ENCODE measurements at regions not wholly inside any gene's neighbourhood (a gene's known extent, or its start where the extent isn't known, plus 50 kb on each side); places are given as distances from the start of the nearest gene placed in this dataset.

- Histone ChIP-seq H3K79me2 (ENCODE audit: control insufficient read depth, insufficient read depth, low read length) (no peaks in the 10 kb centered on the region), H3K36me3 (ENCODE audit: control insufficient read depth in 2 of 2, extremely low read depth in 1 of 2, insufficient read depth in 2 of 2, low read length in 2 of 2) (no peaks in the 10 kb centered on the region), H4K20me1 (ENCODE audit: control insufficient read depth, extremely low read depth, insufficient read depth, low read length) (no peaks in the 10 kb centered on the region), H3K4me1 (ENCODE audit: control insufficient read depth, extremely low read depth, insufficient read depth, low read length) (peaks cover 14% of the 10 kb centered on the region), H3K4me3 (ENCODE audit: control insufficient read depth in 2 of 3, extremely low read depth in 1 of 3, insufficient read depth in 2 of 3, low read depth in 1 of 3, low read length in 3 of 3) (no peak overlapping the region), H3K27ac (ENCODE audit: control insufficient read depth, insufficient read depth, low read length) (no peak overlapping the region), H3K27me3 (ENCODE audit: control insufficient read depth, extremely low read depth, insufficient read depth, low read length) (no peaks in the 10 kb centered on the region), H2AFZ (ENCODE audit: control insufficient read depth, low read length) (no peak overlapping the region), H3K9me1 (ENCODE audit: control insufficient read depth, extremely low read depth, insufficient read depth, low read length) (no peaks in the 10 kb centered on the region), H3K9ac (ENCODE audit: control insufficient read depth, extremely low read depth, insufficient read depth, low read length) (no peak overlapping the region), H3K9me3 (ENCODE audit: control insufficient read depth, low read depth, low read length) (no peaks in the 10 kb centered on the region), H3K4me2 (ENCODE audit: control insufficient read depth, extremely low read depth, insufficient read depth, low read depth, low read length) (no peak overlapping the region)
- dilution Hi-C loops (cut with MboI; ENCODE audit: extremely low pct_ligation_motif_present, low sequenced_read_pairs) = no loop called here
- TF ChIP-seq EZH2 (IDR thresholded peaks at IDR 0.05; ENCODE audit: low read length) (no peak), CTCF (optimal IDR thresholded peaks at IDR 0.05 in 1 of 3, IDR thresholded peaks at IDR 0.05 in 1 of 3, conservative IDR thresholded peaks at IDR 0.05 in 1 of 3; ENCODE audit: extremely low read depth in 1 of 3, insufficient read depth in 2 of 3, low read length in 3 of 3) (no peak)
- DNase-seq (ENCODE audit: low read depth, low spot score) (no peak), FAIRE-seq (no peak)
These were observed 50.1 kb upstream of the ASAP2 start for GRCh38 chr2:9156483-9156882.

- H3K4me3 ChIP-seq (ENCODE audit: control insufficient read depth in 2 of 3, extremely low read depth in 1 of 3, insufficient read depth in 2 of 3, low read depth in 1 of 3, low read length in 3 of 3) = no peak overlapping the region
- no peak overlapping the region for H2AFZ ChIP-seq (ENCODE audit: control insufficient read depth, low read length)
- no peak for DNase-seq (ENCODE audit: low read depth, low spot score)
- dilution Hi-C loops (cut with MboI; ENCODE audit: extremely low pct_ligation_motif_present, low sequenced_read_pairs) = no loop called here
- H3K9me3 ChIP-seq (ENCODE audit: control insufficient read depth, low read depth, low read length) = no peaks in the 10 kb centered on the region
- no peak for FAIRE-seq
- no peak overlapping the region for H3K4me2 ChIP-seq (ENCODE audit: control insufficient read depth, extremely low read depth, insufficient read depth, low read depth, low read length)
- H4K20me1 ChIP-seq (ENCODE audit: control insufficient read depth, extremely low read depth, insufficient read depth, low read length) = no peaks in the 10 kb centered on the region
- H3K9ac ChIP-seq (ENCODE audit: control insufficient read depth, extremely low read depth, insufficient read depth, low read length) = no peak overlapping the region
- no peak overlapping the region for H3K27ac ChIP-seq (ENCODE audit: control insufficient read depth, insufficient read depth, low read length)
- no peaks in the 10 kb centered on the region for H3K27me3 ChIP-seq (ENCODE audit: control insufficient read depth, extremely low read depth, insufficient read depth, low read length)
- no peaks in the 10 kb centered on the region for H3K9me1 ChIP-seq (ENCODE audit: control insufficient read depth, extremely low read depth, insufficient read depth, low read length)
- H3K4me1 ChIP-seq (ENCODE audit: control insufficient read depth, extremely low read depth, insufficient read depth, low read length) = peaks cover 10% of the 10 kb centered on the region
- H3K79me2 ChIP-seq (ENCODE audit: control insufficient read depth, insufficient read depth, low read length) = no peaks in the 10 kb centered on the region
- H3K36me3 ChIP-seq (ENCODE audit: control insufficient read depth in 2 of 2, extremely low read depth in 1 of 2, insufficient read depth in 2 of 2, low read length in 2 of 2) = no peaks in the 10 kb centered on the region
- TF ChIP-seq EZH2 (IDR thresholded peaks at IDR 0.05; ENCODE audit: low read length) (no peak), CTCF (optimal IDR thresholded peaks at IDR 0.05 in 1 of 3, IDR thresholded peaks at IDR 0.05 in 1 of 3, conservative IDR thresholded peaks at IDR 0.05 in 1 of 3; ENCODE audit: extremely low read depth in 1 of 3, insufficient read depth in 2 of 3, low read length in 3 of 3) (no peak)
These were observed 52.6 kb upstream of the ASAP2 start for GRCh38 chr2:9154061-9154460.

All from keratinocyte (primary cell).